Ishikawa (cell line): ENCODE measurements at regions not wholly inside any gene's neighbourhood (a gene's known extent, or its start where the extent isn't known, plus 50 kb on each side); places are given as distances from the start of the nearest gene placed in this dataset.

Source experiments
- CEBPB ChIP-seq: IDR thresholded peaks from 2 replicates; pipeline ENCODE4 v1.6.1; 2012
- CREB1 ChIP-seq: IDR thresholded peaks from 2 replicates; pipeline ENCODE4 v1.6.1; 2012; ENCODE audit warnings: low read depth
- EP300 ChIP-seq: IDR thresholded peaks from 2 replicates; pipeline ENCODE4 v1.6.1; 2012; ENCODE audit warnings: borderline replicate concordance
- FOXM1 ChIP-seq: IDR thresholded peaks from 2 replicates; pipeline ENCODE4 v1.6.1; 2012; ENCODE audit warnings: low read depth, borderline replicate concordance
- RAD21 ChIP-seq: IDR thresholded peaks from 2 replicates; pipeline ENCODE4 v1.6.1; 2012; ENCODE audit warnings: low read depth
- TAF1 ChIP-seq: IDR thresholded peaks from 2 replicates; pipeline ENCODE4 v1.6.1; 2012; ENCODE audit warnings: low read depth, mild to moderate bottlenecking
- TCF12 ChIP-seq: IDR thresholded peaks from 2 replicates; pipeline ENCODE4 v1.6.1; 2012; ENCODE audit warnings: low read depth
- TEAD4 ChIP-seq: IDR thresholded peaks from 2 replicates; pipeline ENCODE4 v1.6.1; 2012
- YY1 ChIP-seq: IDR thresholded peaks from 2 replicates; pipeline ENCODE4 v1.6.1; 2012; ENCODE audit warnings: low read depth
- ZBTB7A ChIP-seq: IDR thresholded peaks from 2 replicates; pipeline ENCODE4 v1.6.1; 2012; ENCODE audit warnings: low read depth
- TF ChIP-seq, protein P1 (sequence below): IDR thresholded peaks from 2 replicates; pipeline ENCODE4 v1.6.1; 2012; ENCODE audit warnings: low read depth, mild to moderate bottlenecking
- TF ChIP-seq, protein P2 (sequence below): IDR thresholded peaks from 2 replicates; pipeline ENCODE4 v1.6.1; 2012
- TF ChIP-seq, protein P3 (sequence below): IDR thresholded peaks from 2 replicates; pipeline ENCODE4 v1.6.1; 2012

DNA sequence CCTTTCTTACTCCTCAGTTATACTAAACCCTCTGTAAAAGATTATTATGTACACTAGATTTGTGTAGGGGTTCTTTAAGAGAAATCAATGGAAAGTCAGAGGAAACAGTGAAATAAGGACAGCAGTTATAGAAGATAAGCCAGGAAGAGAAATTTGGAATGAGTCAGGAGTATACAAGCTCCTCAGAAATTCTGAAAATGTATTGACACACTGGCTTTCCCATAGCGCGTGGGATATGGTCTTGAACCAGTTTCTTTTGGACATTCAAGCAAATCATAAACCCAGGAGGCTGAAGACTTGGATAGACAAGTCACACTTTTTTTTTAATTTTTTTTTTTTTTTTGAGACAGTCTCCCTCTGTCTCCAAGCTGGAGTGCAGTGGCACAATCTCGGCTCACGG, 316.1 kb upstream of the MMADHC start:
- no peak for TF ChIP-seq RAD21
- TF ChIP-seq, protein P1, sequence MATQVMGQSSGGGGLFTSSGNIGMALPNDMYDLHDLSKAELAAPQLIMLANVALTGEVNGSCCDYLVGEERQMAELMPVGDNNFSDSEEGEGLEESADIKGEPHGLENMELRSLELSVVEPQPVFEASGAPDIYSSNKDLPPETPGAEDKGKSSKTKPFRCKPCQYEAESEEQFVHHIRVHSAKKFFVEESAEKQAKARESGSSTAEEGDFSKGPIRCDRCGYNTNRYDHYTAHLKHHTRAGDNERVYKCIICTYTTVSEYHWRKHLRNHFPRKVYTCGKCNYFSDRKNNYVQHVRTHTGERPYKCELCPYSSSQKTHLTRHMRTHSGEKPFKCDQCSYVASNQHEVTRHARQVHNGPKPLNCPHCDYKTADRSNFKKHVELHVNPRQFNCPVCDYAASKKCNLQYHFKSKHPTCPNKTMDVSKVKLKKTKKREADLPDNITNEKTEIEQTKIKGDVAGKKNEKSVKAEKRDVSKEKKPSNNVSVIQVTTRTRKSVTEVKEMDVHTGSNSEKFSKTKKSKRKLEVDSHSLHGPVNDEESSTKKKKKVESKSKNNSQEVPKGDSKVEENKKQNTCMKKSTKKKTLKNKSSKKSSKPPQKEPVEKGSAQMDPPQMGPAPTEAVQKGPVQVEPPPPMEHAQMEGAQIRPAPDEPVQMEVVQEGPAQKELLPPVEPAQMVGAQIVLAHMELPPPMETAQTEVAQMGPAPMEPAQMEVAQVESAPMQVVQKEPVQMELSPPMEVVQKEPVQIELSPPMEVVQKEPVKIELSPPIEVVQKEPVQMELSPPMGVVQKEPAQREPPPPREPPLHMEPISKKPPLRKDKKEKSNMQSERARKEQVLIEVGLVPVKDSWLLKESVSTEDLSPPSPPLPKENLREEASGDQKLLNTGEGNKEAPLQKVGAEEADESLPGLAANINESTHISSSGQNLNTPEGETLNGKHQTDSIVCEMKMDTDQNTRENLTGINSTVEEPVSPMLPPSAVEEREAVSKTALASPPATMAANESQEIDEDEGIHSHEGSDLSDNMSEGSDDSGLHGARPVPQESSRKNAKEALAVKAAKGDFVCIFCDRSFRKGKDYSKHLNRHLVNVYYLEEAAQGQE, result no peak
- TF ChIP-seq EP300, result no peak
- TF ChIP-seq TCF12, result no peak
- no peak for TF ChIP-seq TAF1
- no peak for TF ChIP-seq YY1
- TF ChIP-seq ZBTB7A, result no peak
- TF ChIP-seq, protein P2, sequence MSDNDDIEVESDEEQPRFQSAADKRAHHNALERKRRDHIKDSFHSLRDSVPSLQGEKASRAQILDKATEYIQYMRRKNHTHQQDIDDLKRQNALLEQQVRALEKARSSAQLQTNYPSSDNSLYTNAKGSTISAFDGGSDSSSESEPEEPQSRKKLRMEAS, result no peak
- TF ChIP-seq TEAD4, result no peak
- TF ChIP-seq FOXM1, result no peak
- TF ChIP-seq CEBPB, result no peak
- TF ChIP-seq CREB1, result no peak
- TF ChIP-seq, protein P3, sequence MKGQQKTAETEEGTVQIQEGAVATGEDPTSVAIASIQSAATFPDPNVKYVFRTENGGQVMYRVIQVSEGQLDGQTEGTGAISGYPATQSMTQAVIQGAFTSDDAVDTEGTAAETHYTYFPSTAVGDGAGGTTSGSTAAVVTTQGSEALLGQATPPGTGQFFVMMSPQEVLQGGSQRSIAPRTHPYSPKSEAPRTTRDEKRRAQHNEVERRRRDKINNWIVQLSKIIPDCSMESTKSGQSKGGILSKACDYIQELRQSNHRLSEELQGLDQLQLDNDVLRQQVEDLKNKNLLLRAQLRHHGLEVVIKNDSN, result no peak
